HEK293T (cell line): ENCODE measurements at regions not wholly inside any gene's neighbourhood (a gene's known extent, or its start where the extent isn't known, plus 50 kb on each side); places are given as distances from the start of the nearest gene placed in this dataset.

ENCODE experiments used
- ARNT ChIP-seq: fragments of 450-650 bp; IDR thresholded peaks from 2 replicates; pipeline ENCODE4 v1.6.1; 2017; ENCODE audit warnings: mild to moderate bottlenecking
- BHLHE40 ChIP-seq: fragments of 450-650 bp; IDR thresholded peaks from 2 replicates; pipeline ENCODE4 v1.6.1; 2016; ENCODE audit warnings: mild to moderate bottlenecking, moderate library complexity, borderline replicate concordance
- FOXA1 ChIP-seq: fragments of 450-650 bp; IDR thresholded peaks from 2 replicates; pipeline ENCODE4 v1.6.1; 2016; ENCODE audit warnings: mild to moderate bottlenecking
- FOXK2 ChIP-seq: fragments of 450-650 bp; IDR thresholded peaks from 2 replicates; pipeline ENCODE4 v1.6.1; 2016; ENCODE audit warnings: mild to moderate bottlenecking
- FOXM1 ChIP-seq: fragments of 450-650 bp; IDR thresholded peaks from 2 replicates; pipeline ENCODE4 v1.6.1; 2017; ENCODE audit warnings: mild to moderate bottlenecking, borderline replicate concordance
- L3MBTL2 ChIP-seq: fragments of 450-650 bp; conservative IDR thresholded peaks from 2 replicates; pipeline ENCODE4 v1.6.1; 2016; ENCODE audit warnings: mild to moderate bottlenecking
- LEF1 ChIP-seq: fragments of 450-650 bp; IDR thresholded peaks from 2 replicates; pipeline ENCODE4 v1.6.1; 2017; ENCODE audit warnings: mild to moderate bottlenecking, borderline replicate concordance
- NFRKB ChIP-seq: fragments of 450-650 bp; IDR thresholded peaks from 2 replicates; pipeline ENCODE4 v1.6.1; 2016; ENCODE audit warnings: mild to moderate bottlenecking, moderate library complexity
- SP1 ChIP-seq: fragments of 450-650 bp; IDR thresholded peaks from 2 replicates; pipeline ENCODE4 v1.6.1; 2017
- SUZ12 ChIP-seq: fragments of 450-650 bp; IDR thresholded peaks from 2 replicates; pipeline ENCODE4 v1.6.1; 2016; ENCODE audit warnings: mild to moderate bottlenecking

- no peak for TF ChIP-seq FOXA1
- no peak for TF ChIP-seq SP1
- TF ChIP-seq ARNT, result no peak
- TF ChIP-seq LEF1, result no peak
- no peak for TF ChIP-seq NFRKB
- TF ChIP-seq SUZ12, result no peak
- TF ChIP-seq FOXK2, result no peak
- no peak for TF ChIP-seq L3MBTL2
- TF ChIP-seq BHLHE40, result no peak
- TF ChIP-seq FOXM1, result no peak
These were observed 60.0 kb upstream of the TUT7 start for GRCh38 chr9:86413971-86414880.
